DND-41 (cell line): ENCODE measurements at regions not wholly inside any gene's neighbourhood (a gene's known extent, or its start where the extent isn't known, plus 50 kb on each side); places are given as distances from the start of the nearest gene placed in this dataset.

ENCODE experiments used
- CTCF ChIP-seq: IDR thresholded peaks from 2 replicates; pipeline ENCODE4 v1.5.1; 2012; ENCODE audit warnings: borderline replicate concordance, low read length, moderate library complexity, mild to moderate bottlenecking; ENCODE audit not compliant: poor library complexity, severe bottlenecking; ENCODE audit errors: extremely low read depth
- EZH2 ChIP-seq: IDR thresholded peaks from 3 replicates; pipeline ENCODE4 v1.6.1; 2012; ENCODE audit warnings: borderline replicate concordance, low read depth, mild to moderate bottlenecking, moderate library complexity, low read length, inconsistent platforms; ENCODE audit not compliant: severe bottlenecking

GRCh38 chr4:3857269-3857926 lies 91.2 kb downstream of the ADRA2C start:
- no peak for TF ChIP-seq CTCF
- no peak for TF ChIP-seq EZH2
